Kidney epithelial cell (primary cell): ENCODE measurements at regions not wholly inside any gene's neighbourhood (a gene's known extent, or its start where the extent isn't known, plus 50 kb on each side); places are given as distances from the start of the nearest gene placed in this dataset.

ENCODE experiments used
- DNase-seq: peaks from one replicate; pipeline ENCODE4 v3.0.0-alpha.2; 2010; ENCODE audit warnings: low read depth
- H3K27me3 ChIP-seq: 2 replicates; pipeline ENCODE4 v1.6.0; 2011; ENCODE audit warnings: low read length; ENCODE audit not compliant: control insufficient read depth, insufficient read depth
- H3K36me3 ChIP-seq: 2 replicates; pipeline ENCODE4 v1.5.1; 2011; ENCODE audit warnings: low read length; ENCODE audit not compliant: control insufficient read depth, insufficient read depth
- H3K4me3 ChIP-seq: 2 replicates; pipeline ENCODE4 v1.5.1; 2011; ENCODE audit warnings: low read depth, mild to moderate bottlenecking, control low read depth, low read length
- TF ChIP-seq, protein P1 (sequence below): IDR thresholded peaks from 2 replicates; pipeline ENCODE4 v1.5.1; 2011; ENCODE audit warnings: mild to moderate bottlenecking, moderate library complexity, low read length, control low read depth, inconsistent platforms; ENCODE audit not compliant: insufficient read depth, poor library complexity, severe bottlenecking

DNA sequence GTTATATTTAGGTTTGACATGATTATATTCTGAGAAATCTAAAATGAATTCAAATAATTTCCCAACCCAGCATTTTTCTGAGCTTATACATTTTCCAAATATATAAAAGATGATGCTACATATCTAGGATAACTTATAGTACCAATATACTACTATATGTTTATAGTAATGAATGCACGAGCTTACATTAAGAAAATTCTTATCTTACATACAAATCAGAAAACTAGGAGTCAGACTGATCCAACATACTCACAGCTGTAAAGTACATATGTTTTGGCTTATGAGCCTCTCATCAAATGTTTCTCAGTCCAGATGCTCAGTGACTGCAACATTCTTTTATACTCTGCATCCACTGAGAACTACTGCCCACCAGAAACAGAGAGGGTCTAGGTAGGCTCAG lies 491.3 kb upstream of the KLF12 start:
- no peak for DNase-seq
- Histone ChIP-seq H3K36me3 (no peaks in the 10 kb centered on the region), H3K4me3 (no peak overlapping the region), H3K27me3 (no peaks in the 10 kb centered on the region)
- TF ChIP-seq, protein P1, sequence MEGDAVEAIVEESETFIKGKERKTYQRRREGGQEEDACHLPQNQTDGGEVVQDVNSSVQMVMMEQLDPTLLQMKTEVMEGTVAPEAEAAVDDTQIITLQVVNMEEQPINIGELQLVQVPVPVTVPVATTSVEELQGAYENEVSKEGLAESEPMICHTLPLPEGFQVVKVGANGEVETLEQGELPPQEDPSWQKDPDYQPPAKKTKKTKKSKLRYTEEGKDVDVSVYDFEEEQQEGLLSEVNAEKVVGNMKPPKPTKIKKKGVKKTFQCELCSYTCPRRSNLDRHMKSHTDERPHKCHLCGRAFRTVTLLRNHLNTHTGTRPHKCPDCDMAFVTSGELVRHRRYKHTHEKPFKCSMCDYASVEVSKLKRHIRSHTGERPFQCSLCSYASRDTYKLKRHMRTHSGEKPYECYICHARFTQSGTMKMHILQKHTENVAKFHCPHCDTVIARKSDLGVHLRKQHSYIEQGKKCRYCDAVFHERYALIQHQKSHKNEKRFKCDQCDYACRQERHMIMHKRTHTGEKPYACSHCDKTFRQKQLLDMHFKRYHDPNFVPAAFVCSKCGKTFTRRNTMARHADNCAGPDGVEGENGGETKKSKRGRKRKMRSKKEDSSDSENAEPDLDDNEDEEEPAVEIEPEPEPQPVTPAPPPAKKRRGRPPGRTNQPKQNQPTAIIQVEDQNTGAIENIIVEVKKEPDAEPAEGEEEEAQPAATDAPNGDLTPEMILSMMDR: no peak

- no peaks in the 10 kb centered on the region for H3K36me3 ChIP-seq
- no peaks in the 10 kb centered on the region for H3K27me3 ChIP-seq
- no peak for DNase-seq
- H3K4me3 ChIP-seq: no peak overlapping the region
- TF ChIP-seq, protein P1: no peak
Measured at GRCh38 chr13:74623761-74624160, 489.6 kb upstream of the KLF12 start.

- Histone ChIP-seq H3K27me3 (no peaks in the 10 kb centered on the region), H3K4me3 (no peak overlapping the region), H3K36me3 (no peaks in the 10 kb centered on the region)
- DNase-seq: no peak
- TF ChIP-seq, protein P1: no peak
Measured at GRCh38 chr13:74622284-74622683, 488.1 kb upstream of the KLF12 start.

DNA sequence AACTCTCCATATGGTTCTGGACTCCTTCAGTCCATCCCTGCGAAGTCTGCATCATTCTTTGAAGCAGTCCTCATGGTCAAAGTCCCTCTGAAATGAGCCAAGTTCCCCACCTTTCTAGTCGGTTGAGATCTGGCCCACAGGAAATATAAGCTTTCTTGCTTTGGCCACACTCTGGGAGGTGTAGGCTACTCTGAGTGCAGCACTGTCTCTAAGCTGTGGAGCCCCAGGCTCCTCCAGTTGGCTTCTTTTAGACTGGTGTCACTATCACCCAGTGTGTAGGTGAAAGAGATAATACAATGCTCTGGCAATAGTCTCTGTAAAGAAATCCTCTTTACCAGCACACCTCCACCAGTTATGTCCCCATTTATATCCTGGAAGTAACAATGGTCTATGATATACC lies 486.5 kb upstream of the KLF12 start:
- no peaks in the 10 kb centered on the region for H3K27me3 ChIP-seq
- no peak overlapping the region for H3K4me3 ChIP-seq
- DNase-seq: no peak
- no peaks in the 10 kb centered on the region for H3K36me3 ChIP-seq
- TF ChIP-seq, protein P1: no peak

GRCh38 chr13:74620308-74620707 lies 486.1 kb upstream of the KLF12 start:
- TF ChIP-seq, protein P1: no peak

GRCh38 chr13:74597526-74597925 lies 463.3 kb upstream of the KLF12 start:
- no peaks in the 10 kb centered on the region for H3K36me3 ChIP-seq
- no peak overlapping the region for H3K4me3 ChIP-seq
- no peaks in the 10 kb centered on the region for H3K27me3 ChIP-seq
- no peak for DNase-seq
- TF ChIP-seq, protein P1: no peak

More at GRCh38 chr13:74620308-74620707, 486.1 kb upstream of the KLF12 start:
- Histone ChIP-seq H3K27me3 (no peaks in the 10 kb centered on the region), H3K36me3 (no peaks in the 10 kb centered on the region), H3K4me3 (no peak overlapping the region)
- no peak for DNase-seq
